ENCODE measurements at regions not wholly inside any gene's neighbourhood (a gene's known extent, or its start where the extent isn't known, plus 50 kb on each side); places are given as distances from the start of the nearest gene placed in this dataset.
"Not testable (repeated sequence)": the region's sequence is repeated elsewhere in the genome, so short reads cannot be mapped to it uniquely, and the experiment has no call there.

GRCh38 chr7:69440976-69441375 lies 157.3 kb upstream of the AUTS2 start:
- no peak for DNase-seq (ENCODE audit: low read depth)
- TF ChIP-seq CTCF (IDR thresholded peaks at IDR 0.05; ENCODE audit: low read length, missing control alignments): no peak
- H3K4me3 ChIP-seq (replicated peaks; ENCODE audit: low read depth, low read length): no peak overlapping the region

- H3K4me3 ChIP-seq (replicated peaks; ENCODE audit: low read depth, low read length): no peak overlapping the region
- DNase-seq (ENCODE audit: low read depth): no peak
- no peak for TF ChIP-seq CTCF (IDR thresholded peaks at IDR 0.05; ENCODE audit: low read length, missing control alignments)
These were observed 155.1 kb upstream of the AUTS2 start for GRCh38 chr7:69443136-69443535.

GRCh38 chr7:69445541-69445940 lies 152.7 kb upstream of the AUTS2 start:
- TF ChIP-seq CTCF (IDR thresholded peaks at IDR 0.05; ENCODE audit: low read length, missing control alignments): no peak
- DNase-seq (ENCODE audit: low read depth): no peak
- no peak overlapping the region for H3K4me3 ChIP-seq (replicated peaks; ENCODE audit: low read depth, low read length)

DNA sequence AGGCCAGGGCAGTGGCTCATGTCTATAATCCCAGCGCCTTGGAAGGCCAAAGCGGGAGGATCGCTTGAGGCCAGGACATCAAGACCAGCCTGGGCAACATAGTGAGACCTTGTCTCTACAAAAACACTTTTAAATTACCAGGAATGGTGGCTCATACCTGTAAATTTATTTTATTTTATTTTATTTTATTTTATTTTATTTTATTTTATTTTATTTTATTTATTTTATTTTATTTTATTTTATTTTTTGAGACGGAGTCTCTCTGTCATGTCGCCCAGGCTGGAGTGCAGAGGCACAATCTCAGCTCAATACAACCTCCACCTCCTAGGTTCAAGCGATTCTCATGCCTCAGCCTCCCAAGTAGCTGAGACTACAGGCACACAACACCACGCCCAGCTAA lies 152.1 kb upstream of the AUTS2 start:
- not testable (repeated sequence) for H3K4me3 ChIP-seq (replicated peaks; ENCODE audit: low read depth, low read length)

DNA sequence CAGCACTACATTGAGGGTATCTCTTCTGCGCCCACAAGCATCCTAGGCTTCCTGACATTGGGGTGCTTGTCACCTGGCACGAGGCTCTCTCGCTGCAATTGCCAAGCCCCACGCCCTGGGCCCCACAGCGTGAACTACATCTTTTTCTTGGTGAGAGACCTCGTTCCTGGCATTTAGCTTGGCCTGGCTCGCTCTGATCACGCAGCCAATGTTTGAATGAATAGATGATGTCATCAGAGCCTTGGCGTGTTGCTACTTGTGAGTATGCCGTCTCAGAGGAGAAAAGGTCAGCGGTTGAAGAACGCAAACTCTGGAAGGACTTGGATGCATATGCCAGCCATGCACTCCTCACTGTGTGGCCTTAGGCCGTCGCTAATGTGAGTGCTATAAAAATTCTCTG lies 150.2 kb upstream of the AUTS2 start:
- H3K4me3 ChIP-seq (replicated peaks; ENCODE audit: low read depth, low read length): no peak overlapping the region
- DNase-seq (ENCODE audit: low read depth): peak; percentile 2
- TF ChIP-seq CTCF (IDR thresholded peaks at IDR 0.05; ENCODE audit: low read length, missing control alignments): no peak

More for the DNA sequence above, 152.1 kb upstream of the AUTS2 start:
- not testable (repeated sequence) for DNase-seq (ENCODE audit: low read depth)

GRCh38 chr7:69450456-69450855 lies 147.8 kb upstream of the AUTS2 start:
- TF ChIP-seq CTCF (IDR thresholded peaks at IDR 0.05; ENCODE audit: low read length, missing control alignments): no peak
- no peak for DNase-seq (ENCODE audit: low read depth)
- no peak overlapping the region for H3K4me3 ChIP-seq (replicated peaks; ENCODE audit: low read depth, low read length)

GRCh38 chr7:69451715-69452114 lies 146.6 kb upstream of the AUTS2 start:
- no peak for DNase-seq (ENCODE audit: low read depth)
- no peak overlapping the region for H3K4me3 ChIP-seq (replicated peaks; ENCODE audit: low read depth, low read length)
- TF ChIP-seq CTCF (IDR thresholded peaks at IDR 0.05; ENCODE audit: low read length, missing control alignments): no peak

GRCh38 chr7:69452797-69453196 lies 145.5 kb upstream of the AUTS2 start:
- H3K4me3 ChIP-seq (replicated peaks; ENCODE audit: low read depth, low read length): no peak overlapping the region
- no peak for DNase-seq (ENCODE audit: low read depth)
- no peak for TF ChIP-seq CTCF (IDR thresholded peaks at IDR 0.05; ENCODE audit: low read length, missing control alignments)
